DND-41 (cell line): ENCODE measurements at regions not wholly inside any gene's neighbourhood (a gene's known extent, or its start where the extent isn't known, plus 50 kb on each side); places are given as distances from the start of the nearest gene placed in this dataset.

ENCODE experiments used
- EZH2 ChIP-seq: IDR thresholded peaks from 3 replicates; pipeline ENCODE4 v1.6.1; 2012; ENCODE audit warnings: borderline replicate concordance, low read depth, mild to moderate bottlenecking, moderate library complexity, low read length, inconsistent platforms; ENCODE audit not compliant: severe bottlenecking
- TF ChIP-seq, protein P1 (sequence below): IDR thresholded peaks from 2 replicates; pipeline ENCODE4 v1.5.1; 2012; ENCODE audit warnings: borderline replicate concordance, low read length, moderate library complexity, mild to moderate bottlenecking; ENCODE audit not compliant: poor library complexity, severe bottlenecking; ENCODE audit errors: extremely low read depth

DNA sequence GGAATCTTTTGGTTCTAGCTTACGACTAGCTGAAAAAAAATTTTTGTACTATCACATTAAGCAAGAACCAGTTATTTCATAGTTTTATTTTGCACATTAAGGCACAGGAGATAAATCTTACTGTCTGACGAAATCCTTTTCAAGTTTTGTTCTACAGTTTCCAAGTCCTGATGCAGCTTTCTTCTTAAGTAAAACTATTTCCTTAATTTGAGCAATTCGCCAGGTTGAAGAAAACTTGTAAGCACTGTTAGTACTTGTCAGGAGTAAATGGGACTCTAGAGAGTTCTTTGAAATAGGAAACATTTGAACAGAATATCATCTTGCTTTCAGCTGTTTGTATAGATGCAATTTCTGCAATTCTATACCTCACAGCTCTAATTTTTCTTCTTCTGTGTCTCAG, 318.8 kb upstream of the ELAVL2 start:
- TF ChIP-seq, protein P1, sequence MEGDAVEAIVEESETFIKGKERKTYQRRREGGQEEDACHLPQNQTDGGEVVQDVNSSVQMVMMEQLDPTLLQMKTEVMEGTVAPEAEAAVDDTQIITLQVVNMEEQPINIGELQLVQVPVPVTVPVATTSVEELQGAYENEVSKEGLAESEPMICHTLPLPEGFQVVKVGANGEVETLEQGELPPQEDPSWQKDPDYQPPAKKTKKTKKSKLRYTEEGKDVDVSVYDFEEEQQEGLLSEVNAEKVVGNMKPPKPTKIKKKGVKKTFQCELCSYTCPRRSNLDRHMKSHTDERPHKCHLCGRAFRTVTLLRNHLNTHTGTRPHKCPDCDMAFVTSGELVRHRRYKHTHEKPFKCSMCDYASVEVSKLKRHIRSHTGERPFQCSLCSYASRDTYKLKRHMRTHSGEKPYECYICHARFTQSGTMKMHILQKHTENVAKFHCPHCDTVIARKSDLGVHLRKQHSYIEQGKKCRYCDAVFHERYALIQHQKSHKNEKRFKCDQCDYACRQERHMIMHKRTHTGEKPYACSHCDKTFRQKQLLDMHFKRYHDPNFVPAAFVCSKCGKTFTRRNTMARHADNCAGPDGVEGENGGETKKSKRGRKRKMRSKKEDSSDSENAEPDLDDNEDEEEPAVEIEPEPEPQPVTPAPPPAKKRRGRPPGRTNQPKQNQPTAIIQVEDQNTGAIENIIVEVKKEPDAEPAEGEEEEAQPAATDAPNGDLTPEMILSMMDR: no peak
- TF ChIP-seq EZH2: no peak
